ENCODE measurements at regions not wholly inside any gene's neighbourhood (a gene's known extent, or its start where the extent isn't known, plus 50 kb on each side); places are given as distances from the start of the nearest gene placed in this dataset.
A peak's percentile ranks its signal among the peaks of the same experiment; 100 is the strongest.

DNA sequence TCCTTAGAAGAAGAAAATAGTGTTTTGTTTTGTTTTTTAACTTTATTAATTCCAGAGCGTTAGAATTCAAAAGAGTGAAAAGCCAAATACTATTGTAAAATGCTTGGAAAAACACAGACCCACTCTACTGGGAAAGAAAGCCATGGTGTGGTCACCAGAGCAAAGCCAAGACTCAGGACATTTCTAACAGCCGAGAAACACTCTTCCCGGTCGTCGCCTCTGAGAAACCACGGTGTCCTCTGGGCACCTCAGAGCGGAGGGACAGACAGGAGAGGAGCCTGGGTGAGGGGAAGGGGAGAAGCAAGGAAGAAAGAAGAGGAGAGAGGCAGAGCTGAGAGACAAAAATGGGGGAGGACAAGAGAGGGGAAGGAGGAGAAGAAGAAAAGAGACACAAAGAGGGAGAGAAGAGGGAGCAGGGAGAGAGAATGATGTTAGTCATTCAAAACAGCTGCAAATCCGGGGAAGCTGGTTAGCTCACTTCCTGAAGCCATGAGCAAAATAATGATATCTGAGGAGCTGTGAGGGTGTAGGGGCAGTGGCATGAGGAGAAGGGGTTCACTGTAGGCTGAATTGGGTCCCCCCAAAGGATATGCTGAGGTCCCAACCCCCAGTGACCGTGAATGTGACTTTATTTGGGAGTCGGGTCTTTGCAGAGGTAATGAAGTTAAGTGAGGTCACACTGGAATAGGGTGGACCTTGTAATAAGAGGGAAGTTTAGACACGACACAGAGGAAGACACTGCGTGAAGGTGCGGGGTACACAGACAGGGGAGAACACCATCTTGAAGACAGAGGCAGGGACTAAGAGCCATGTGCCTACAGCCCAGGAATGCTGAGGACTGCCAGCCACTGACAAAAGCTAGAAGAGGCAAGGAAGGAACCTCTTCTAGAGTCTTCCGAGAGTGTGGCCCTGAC lies 58.2 kb upstream of the DMRTB1 start:
- H3K27ac Mint-ChIP-seq = peak overlapping the region; percentile 5; the same call in 1 of the 2 replicates
- no peaks in the 10 kb centered on the region for H3K36me3 Mint-ChIP-seq (ENCODE audit: low read depth)
- no peak for DNase-seq

DNA sequence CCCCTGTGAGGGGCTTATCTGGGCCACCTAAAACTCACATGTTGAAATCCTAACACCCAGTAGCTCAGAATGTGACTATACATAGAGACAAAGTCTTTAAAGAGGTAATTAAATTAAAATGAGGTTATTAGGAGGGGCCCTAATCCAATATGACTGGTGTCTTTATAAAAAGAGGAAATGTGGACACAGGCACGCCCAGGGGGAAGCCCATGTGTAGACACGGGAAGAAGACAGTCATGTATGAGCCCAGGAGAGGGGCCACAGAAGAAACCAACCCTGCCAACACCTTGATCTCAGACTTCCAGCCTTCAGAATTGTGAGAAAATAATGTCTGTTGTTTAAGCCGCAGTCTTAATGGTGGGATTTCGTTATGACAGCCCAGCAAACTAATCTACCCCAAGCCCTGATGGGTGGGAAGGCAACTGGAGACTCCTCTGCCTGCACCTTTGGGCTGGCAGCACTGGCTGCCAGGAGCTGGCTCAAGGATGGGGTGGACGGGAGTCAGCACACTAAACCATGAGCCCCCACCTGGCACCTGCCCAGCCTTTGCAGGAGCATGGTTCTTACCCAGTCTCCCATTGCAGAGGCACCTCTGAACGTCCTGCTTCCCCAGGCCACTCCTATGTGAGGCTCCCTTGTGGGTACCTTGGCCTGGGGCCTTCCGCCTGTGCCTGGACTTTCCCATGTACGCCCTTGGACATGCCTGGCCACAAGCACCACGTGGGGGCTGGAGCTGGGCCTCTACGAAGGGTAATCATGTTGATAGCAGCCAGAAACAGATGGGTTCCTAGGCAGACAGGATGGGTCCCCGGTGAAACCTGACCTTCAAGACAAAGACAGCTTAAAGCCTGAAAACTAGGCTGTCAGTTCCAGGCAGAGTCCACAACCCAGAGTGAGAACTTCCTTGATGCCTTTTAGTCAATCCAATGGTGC lies 57.1 kb upstream of the DMRTB1 start:
- peaks cover 10% of the 10 kb centered on the region for H3K4me1 Mint-ChIP-seq (ENCODE audit: low read depth)
- peaks cover 57% of the 10 kb centered on the region for H3K27me3 Mint-ChIP-seq (ENCODE audit: insufficient read depth)
- H3K9me3 Mint-ChIP-seq = no peaks in the 10 kb centered on the region
- TF ChIP-seq, protein P1, sequence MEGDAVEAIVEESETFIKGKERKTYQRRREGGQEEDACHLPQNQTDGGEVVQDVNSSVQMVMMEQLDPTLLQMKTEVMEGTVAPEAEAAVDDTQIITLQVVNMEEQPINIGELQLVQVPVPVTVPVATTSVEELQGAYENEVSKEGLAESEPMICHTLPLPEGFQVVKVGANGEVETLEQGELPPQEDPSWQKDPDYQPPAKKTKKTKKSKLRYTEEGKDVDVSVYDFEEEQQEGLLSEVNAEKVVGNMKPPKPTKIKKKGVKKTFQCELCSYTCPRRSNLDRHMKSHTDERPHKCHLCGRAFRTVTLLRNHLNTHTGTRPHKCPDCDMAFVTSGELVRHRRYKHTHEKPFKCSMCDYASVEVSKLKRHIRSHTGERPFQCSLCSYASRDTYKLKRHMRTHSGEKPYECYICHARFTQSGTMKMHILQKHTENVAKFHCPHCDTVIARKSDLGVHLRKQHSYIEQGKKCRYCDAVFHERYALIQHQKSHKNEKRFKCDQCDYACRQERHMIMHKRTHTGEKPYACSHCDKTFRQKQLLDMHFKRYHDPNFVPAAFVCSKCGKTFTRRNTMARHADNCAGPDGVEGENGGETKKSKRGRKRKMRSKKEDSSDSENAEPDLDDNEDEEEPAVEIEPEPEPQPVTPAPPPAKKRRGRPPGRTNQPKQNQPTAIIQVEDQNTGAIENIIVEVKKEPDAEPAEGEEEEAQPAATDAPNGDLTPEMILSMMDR (IDR thresholded peaks at IDR 0.05) = no peak
- H3K36me3 Mint-ChIP-seq (ENCODE audit: low read depth) = no peaks in the 10 kb centered on the region
- DNase-seq = no peak
- no peak overlapping the region for H3K27ac Mint-ChIP-seq
- H3K4me3 Mint-ChIP-seq = no peak overlapping the region

More for the DNA sequence above, 58.2 kb upstream of the DMRTB1 start:
- Mint-ChIP-seq H3K4me3 (peak overlapping the region; percentile 31; the same call in 1 of the 2 replicates), H3K4me1 (ENCODE audit: low read depth) (peaks cover 14% of the 10 kb centered on the region), H3K9me3 (no peaks in the 10 kb centered on the region), H3K27me3 (ENCODE audit: insufficient read depth) (peaks cover 53% of the 10 kb centered on the region)
- TF ChIP-seq, protein P1 (IDR thresholded peaks at IDR 0.05) = no peak

DNA sequence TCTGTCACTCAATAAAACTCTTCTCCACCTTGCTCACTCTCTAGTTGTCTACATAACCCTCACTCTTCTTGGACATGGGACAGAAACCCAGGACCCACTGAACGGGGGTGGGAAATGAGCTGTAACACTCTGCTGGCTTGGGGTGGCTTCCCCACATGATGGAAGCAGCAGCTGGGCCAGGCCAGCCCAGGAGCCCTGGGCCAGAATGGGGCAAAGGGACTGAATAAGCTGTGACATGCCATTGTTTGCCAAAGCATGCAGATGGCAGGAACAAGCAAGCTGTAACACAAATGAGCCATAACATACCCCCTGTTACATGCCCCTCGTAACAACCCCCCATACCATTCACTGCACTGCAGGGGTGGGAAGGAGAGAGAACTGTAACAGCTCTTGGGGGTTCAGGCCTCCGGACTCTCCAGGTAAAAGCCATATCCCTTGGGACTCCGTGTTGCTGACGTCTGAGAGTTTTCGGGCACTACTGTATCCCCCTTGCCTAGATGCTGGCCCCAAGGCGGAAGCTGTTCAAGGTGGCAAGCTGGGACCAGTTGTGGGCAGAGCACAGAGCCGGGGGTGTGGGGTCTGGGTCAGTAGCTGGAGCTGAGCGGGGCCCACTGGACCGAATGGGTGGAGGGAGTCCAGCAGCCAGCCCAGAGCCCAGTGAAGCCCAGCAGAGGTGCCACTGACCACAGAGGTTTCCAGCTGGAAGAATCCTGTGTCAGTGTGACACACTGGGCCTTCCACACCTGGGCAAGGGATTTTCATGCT lies 56.1 kb upstream of the DMRTB1 start:
- no peaks in the 10 kb centered on the region for H3K9me3 Mint-ChIP-seq
- peaks cover 54% of the 10 kb centered on the region for H3K27me3 Mint-ChIP-seq (ENCODE audit: insufficient read depth)
- peaks cover 15% of the 10 kb centered on the region for H3K4me1 Mint-ChIP-seq (ENCODE audit: low read depth)
- TF ChIP-seq, protein P1 (IDR thresholded peaks at IDR 0.05) = no peak
- no peak for DNase-seq
- no peak overlapping the region for H3K27ac Mint-ChIP-seq
- H3K36me3 Mint-ChIP-seq (ENCODE audit: low read depth) = no peaks in the 10 kb centered on the region
- H3K4me3 Mint-ChIP-seq = no peak overlapping the region

DNA sequence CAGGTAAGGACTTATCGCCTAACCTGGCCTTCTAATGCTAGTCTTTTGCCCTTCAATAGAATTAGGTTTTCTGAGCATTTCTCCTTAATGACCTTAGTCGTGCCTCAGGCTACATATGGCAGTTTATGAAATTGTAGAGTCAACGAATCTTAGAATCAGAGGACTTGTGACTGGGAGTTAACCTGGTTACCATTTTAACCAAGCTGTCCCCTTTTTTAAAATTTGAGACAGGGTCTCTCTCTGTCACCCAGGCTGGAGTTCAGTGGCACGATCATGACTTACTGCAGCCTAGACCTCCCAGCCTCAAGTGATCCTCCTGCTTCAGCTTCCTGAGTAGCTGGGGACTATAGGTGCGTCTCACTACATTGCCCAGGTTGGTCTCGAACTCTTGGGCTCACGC lies 53.5 kb upstream of the DMRTB1 start:
- Mint-ChIP-seq H3K27me3 (ENCODE audit: insufficient read depth) (peaks cover 56% of the 10 kb centered on the region), H3K27ac (no peak overlapping the region), H3K4me1 (ENCODE audit: low read depth) (peaks cover 27% of the 10 kb centered on the region), H3K36me3 (ENCODE audit: low read depth) (no peaks in the 10 kb centered on the region), H3K9me3 (no peaks in the 10 kb centered on the region), H3K4me3 (no peak overlapping the region)
- no peak for DNase-seq
- TF ChIP-seq, protein P1 (IDR thresholded peaks at IDR 0.05) = no peak

All from HFFc6 (cell line).